Endometrial microvascular endothelial cells (primary cell): ENCODE measurements at regions not wholly inside any gene's neighbourhood (a gene's known extent, or its start where the extent isn't known, plus 50 kb on each side); places are given as distances from the start of the nearest gene placed in this dataset.

Experiments used
- in situ Hi-C: cut with HindIII; loops from 2 replicates; pipeline ENCODE4 v1.10.0; 2017; ENCODE audit warnings: low sequenced_read_pairs, low pct_unique_long_range_greater_than_20kb; ENCODE audit errors: inconsistent ontology term

- in situ Hi-C loops: no loop called here
These were observed 74.6 kb downstream of the TRIM42 start for GRCh38 chr3:140752499-140752898.

GRCh38 chr3:140753865-140754754 is 76.2 kb downstream of the TRIM42 start:
- in situ Hi-C loops: no loop called here

GRCh38 chr3:140754936-140755335 is 77.1 kb downstream of the TRIM42 start:
- in situ Hi-C loops: no loop called here

- in situ Hi-C loops: no loop called here
These were observed 78.6 kb downstream of the TRIM42 start for GRCh38 chr3:140756240-140757016.

- in situ Hi-C loops: no loop called here
These were observed 81.1 kb downstream of the TRIM42 start for GRCh38 chr3:140758791-140759444.

- in situ Hi-C loops: no loop called here
These were observed 82.6 kb downstream of the TRIM42 start for GRCh38 chr3:140760324-140761075.

GRCh38 chr3:140761076-140761639 is 83.3 kb downstream of the TRIM42 start:
- in situ Hi-C loops: no loop called here

- in situ Hi-C loops: no loop called here
These were observed 84.9 kb downstream of the TRIM42 start for GRCh38 chr3:140762746-140763145.

GRCh38 chr3:140763532-140763931 is 85.7 kb downstream of the TRIM42 start:
- in situ Hi-C loops: no loop called here

GRCh38 chr3:140765246-140765645 is 87.4 kb downstream of the TRIM42 start:
- in situ Hi-C loops: no loop called here

- in situ Hi-C loops: no loop called here
These were observed 88.6 kb downstream of the TRIM42 start for GRCh38 chr3:140766465-140766864.

GRCh38 chr3:140767566-140767965 is 89.7 kb downstream of the TRIM42 start:
- in situ Hi-C loops: no loop called here

- in situ Hi-C loops: no loop called here
These were observed 91.1 kb downstream of the TRIM42 start for GRCh38 chr3:140768941-140769340.

GRCh38 chr3:140769951-140770350 is 92.1 kb downstream of the TRIM42 start:
- in situ Hi-C loops: no loop called here

- in situ Hi-C loops: no loop called here
These were observed 93.3 kb downstream of the TRIM42 start for GRCh38 chr3:140770977-140771667.

- in situ Hi-C loops: no loop called here
These were observed 99.9 kb downstream of the TRIM42 start for GRCh38 chr3:140777631-140778233.

- in situ Hi-C loops: no loop called here
These were observed 113.5 kb downstream of the TRIM42 start for GRCh38 chr3:140791368-140791767.

- in situ Hi-C loops: no loop called here
These were observed 116.6 kb downstream of the TRIM42 start for GRCh38 chr3:140794507-140794906.
